NCI-H510A treated with DMSO at 0.1 percent for 48 hours (cell line): ENCODE measurements at regions not wholly inside any gene's neighbourhood (a gene's known extent, or its start where the extent isn't known, plus 50 kb on each side); places are given as distances from the start of the nearest gene placed in this dataset.

Experiments used
- DNase-seq: peaks from one replicate; lab custom pipeline; 2025; lab: John Stamatoyannopoulos, UW

DNA sequence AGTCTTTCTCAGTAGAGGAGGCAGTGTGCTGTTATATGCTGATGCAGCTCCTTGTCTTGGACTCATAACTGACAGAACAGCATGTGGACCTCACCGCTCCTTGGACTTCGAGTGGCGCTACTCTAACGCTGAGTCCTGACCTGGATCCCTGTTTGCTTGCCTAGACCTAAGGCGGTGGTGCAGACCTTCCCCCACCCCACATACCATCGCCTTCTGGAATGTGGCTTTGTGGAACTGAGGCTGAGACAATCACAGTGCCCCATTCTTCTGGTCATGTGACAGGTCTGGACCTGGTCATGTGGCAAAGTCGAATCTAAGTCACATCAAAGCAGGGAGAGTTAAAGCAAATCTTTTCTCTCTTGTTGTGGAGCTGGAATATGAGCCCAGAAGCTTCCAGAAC lies 190.7 kb upstream of the MKI67 start:
- no peak for DNase-seq

DNA sequence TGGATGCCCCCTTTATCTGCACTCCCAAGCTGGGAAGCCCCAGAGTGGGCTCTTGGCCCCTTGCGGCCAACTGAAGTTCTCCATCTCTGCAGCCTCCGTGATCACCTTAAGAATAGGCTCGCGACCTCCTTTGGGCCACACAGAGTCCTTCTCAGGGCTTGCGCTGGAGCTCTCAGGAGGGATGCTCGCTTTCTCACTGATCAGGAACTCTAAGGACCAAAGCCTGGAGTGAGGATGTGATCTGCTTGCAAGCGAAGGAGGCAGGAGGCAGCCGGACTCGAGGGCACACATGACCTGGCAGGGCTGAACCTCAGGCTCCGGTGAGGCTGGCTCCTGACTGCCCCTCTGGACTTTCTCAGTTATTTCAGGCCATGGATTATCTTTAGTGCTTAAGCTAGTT lies 192.1 kb upstream of the MKI67 start:
- DNase-seq = no peak

DNA sequence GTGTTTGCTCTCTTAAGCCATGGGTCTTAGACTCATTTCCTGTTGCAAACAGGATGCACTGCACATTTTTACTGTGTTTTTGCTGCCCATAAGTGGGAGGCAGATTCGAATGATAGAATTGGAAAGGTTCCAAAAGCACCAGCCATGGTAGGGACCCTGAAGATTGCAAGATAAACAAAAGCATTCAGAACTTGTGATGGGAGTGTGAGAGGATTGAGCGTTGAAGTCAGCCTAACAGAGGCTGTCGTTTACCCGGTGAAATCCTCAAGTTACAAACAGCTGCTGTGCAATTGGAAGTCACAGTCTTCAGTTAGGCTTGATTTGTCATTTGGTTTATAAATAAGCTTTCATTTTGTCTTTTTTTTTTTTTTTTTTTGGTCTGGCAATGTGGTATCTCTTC lies 192.7 kb upstream of the MKI67 start:
- no peak for DNase-seq

DNA sequence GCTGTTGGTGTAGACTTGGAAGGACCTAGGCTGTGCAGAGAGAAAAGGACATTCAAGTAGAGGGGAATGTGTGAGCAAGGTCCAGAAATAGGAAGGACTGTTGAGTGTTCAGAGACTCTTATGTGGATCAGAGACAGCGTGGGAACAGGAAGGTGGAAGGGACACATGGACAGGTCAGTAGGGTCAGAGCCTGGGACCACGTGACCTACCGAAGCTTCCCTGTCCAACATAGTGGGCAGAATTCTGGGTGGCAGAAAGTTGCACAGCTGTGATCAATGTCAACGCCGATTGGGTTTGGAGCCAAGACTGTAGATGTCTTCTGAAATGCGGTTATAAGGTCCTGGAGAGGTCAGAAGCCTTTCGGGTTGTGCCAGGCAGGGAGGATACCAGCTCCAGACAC lies 195.9 kb upstream of the MKI67 start:
- no peak for DNase-seq

DNA sequence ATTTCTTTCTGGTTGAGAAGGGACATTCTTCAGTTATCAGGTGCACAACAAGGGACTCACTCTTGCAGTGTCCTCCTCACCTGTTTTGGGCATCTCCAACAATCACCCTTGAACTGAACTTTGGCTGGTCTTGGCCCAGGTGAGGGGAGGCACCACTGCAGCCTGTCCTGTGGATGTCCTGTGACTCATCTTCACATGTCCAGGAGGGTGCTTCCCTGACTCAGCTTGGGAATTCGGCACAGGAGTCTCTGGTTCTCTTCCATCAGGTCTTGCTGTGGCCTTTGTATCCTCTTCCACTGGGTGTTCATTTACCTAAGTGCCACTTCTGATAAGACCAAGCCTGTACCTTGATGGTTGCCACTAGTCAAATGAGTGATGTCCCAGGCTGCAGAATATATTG lies 196.7 kb upstream of the MKI67 start:
- DNase-seq = no peak

DNA sequence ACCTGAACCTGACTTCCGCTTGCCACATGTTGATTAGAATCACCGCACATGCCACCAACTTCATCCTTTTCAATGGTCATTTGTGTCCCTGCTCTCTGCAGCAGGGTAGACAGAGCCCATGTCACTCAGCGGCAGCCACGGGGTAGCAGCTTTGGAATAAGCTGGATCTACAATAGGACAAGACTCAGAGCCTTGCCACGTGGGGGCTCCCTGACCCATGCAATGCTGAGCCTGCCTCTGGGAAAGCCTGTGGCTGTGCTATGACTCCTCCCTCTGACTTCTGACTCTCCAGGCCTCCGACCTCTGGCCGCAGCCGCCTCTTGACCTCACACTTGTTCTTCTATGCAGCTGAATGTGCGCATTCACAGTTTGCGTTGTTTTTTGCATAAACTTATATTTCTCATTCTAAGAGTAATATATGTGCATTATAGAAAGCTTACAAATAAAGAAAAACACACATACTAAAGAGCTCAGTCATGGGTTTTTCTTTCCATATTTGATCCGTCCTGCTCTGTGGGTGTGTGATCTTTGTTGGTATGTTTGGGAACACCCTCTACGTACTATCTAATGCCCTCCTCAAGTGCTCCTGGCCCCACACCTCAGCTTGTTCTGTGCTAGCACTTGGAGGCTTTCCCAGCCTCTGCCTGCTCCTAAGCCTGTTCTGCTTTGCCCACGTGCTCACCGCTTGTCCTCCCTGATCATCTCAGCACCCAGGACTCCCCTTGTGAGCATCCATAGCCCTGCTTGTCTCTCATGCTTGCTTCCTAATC lies 198.0 kb upstream of the MKI67 start:
- no peak for DNase-seq

DNA sequence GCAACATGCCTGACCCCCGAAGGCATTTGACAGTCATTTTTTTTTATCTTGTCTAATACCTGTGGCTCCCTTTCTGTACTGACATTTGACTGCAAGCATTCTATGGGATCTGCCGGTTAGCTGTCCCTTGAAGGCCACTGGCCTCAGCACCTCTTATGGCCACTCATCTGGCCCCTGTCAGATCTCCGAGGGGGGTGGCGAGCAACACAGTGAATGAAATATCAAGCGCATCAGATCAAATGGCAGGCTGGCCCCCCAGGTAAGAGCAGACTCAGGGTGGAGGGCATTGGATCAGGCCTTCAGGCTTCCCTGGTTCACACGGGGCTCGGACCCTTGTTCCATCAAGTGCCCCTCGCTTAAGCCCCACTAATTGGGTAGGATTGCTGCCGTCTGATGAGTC lies 199.6 kb upstream of the MKI67 start:
- no peak for DNase-seq

DNA sequence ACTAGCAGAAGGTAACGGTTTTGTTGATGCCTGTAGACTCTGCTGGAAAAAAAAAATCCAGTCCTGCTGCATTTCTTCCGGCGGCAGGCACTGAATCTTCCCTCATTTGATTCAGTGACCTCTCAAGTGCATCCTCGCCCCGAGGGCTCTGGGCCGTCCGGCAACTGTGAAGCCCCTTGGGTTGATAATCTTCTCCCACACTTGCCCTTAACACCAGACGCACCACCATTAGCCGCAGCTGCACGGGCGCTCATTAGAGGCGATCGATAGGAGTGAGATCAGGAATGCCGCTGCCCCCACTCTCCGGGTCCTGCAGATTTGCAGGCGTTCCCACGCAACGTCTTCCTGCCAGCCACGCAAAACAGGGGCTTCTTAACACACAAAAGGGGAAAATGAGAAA lies 200.0 kb upstream of the MKI67 start:
- DNase-seq = no peak

DNA sequence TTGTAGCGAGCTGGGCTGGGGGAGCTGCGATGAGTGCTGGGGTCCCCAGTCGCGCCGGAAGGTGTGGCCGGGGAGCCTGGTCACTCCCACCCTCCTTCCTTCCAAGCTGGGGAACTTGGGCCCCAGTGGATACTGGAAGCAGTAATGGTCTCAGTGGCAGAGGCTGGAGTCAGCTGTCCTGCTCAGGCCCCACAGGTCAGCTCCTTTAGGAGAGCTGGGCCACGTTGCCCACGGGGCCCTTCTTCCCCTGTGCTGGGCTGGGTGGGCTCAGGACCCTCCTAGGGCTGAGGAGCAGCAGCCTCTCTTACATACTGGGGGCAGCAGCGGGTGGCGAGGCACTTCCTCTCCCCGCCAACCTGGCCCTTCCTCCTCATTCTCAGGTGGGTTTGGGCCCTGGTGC lies 200.6 kb upstream of the MKI67 start:
- DNase-seq = no peak

DNA sequence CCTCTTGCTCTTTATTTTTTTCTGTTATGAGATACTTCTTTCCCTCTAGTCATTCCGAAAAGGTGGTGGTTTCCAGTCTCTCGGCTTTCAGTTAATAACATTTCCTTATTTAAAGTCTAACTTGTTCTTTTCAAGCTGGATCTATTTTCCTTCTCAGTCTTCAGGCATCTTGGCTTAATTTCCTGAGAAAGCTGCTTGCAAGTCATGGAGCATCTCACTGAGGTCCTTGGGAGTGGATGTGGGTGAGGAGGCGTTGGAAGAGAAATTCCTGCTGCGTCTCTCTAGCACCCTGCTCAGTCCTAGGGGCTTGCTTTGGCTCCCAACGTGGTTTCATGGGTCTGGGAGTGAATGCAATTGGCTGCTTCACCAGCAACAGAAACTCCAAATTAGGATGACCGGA lies 210.2 kb upstream of the MKI67 start:
- DNase-seq = no peak

DNA sequence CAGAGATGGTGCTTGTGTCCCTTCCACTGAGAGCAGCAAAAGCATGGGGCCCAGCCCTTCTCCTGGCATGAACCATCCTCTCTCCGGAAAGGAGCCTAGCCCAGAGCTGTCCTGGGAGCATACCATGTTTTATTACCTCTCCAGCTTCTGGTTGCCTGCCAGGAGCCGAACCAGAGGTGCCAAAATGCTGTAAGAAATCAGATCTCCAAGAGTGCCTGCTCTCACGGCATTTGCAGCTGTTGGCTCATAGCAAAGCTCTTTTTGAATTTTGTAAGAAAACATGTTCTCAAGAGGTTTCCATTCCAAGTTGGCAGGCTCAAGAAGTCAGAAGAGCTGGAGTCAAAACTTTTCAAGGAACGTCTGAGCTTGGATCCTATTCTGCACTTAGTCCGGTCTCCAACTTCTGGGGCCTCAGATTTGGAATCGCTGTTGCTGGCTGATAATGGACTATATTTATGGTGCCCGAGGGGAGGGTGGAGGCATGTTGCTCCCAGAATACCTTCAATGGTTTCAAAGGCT lies 211.7 kb upstream of the MKI67 start:
- DNase-seq = no peak

DNA sequence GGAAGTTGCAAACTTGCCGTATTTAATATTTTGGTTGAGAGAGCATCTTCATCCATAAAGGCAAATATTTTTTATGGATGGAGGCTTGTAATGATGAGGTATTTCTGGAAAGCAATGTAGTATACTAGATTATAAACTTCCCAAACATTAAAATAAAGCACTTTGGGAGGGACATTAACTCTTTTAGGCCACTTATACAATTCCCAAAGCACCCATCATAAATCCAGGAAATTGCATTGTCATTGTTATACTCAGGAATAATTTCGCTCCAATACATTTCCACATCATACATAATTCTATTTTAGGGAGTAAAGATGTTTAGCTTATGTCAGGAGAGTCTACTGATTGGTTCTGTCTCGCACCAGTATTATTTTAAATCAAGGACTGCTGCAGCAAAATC lies 212.7 kb upstream of the MKI67 start:
- DNase-seq = no peak

DNA sequence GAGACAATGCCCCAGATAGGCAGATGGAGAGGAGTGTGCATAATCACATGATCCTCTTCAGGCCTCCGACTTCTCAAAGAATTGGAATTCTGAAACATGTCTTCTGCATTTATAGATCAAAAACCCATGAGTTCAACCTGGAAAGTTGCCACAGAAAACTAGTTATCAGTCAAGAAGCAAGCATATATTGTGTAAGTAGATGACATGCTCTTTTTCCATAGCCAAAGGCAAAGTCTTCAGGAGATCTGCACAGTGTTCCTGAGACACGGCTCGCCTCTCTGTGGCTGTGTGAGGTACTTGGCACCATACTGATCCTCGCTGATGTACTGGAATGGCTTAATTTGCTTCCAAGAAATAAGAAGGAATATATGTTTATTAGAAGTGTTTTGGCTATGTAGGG lies 213.5 kb upstream of the MKI67 start:
- DNase-seq = no peak

DNA sequence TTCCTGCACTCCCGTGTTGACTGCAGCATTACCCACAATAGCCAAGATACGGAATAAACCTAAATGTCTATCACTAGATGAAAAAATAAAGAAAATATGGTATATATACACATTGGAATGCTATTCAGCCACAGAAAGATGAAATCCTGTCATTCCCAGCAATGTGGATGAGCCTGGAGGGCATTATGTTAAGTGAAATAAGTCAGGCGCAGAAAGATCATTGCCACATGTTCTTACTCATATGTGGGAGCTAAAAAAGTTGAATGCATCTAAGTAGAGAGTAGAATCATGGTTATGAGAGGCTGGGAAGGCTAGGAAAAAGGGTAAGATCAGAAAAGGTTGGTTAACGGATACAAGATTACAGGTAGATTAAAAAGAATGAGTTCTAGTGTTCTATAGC lies 219.1 kb upstream of the MKI67 start:
- DNase-seq = no peak

DNA sequence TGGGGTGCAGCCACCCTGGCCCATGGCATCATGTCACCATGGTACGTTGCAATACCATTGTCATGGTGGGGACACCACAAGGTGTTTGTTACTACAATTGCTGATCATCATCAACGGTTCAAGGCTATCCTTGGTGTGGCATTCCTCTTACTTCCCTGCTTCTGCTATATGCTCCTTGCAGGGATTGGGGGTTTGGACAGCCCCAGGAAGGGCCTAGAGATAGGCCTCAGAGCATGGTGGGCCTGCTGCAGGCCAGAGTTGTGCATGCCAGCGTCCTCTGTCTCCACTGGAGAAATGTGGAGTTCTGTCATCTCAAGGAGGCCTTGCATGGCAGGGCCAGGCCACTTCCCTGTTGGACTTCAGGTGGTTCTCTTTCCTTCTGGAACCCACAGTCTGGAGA lies 234.6 kb upstream of the MKI67 start:
- DNase-seq = no peak

DNA sequence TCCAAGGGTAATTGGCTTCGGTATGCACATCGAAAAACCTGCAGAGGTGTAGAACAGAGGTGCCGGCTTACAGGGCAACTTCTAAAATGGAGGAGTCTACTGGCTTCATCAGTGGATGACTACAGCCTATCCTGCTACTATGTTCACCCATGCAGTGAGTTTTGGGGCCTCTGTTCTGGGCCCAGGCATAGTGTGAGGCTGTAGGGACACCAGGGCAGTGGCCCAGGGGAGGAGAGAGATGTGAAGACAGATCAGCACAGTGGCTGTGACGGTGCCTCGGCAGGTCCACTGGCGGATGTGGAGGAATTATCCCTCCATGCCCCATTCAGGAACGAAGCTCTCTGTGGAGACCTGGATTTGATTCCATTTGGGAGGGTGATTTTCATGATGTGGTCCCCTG lies 235.3 kb upstream of the MKI67 start:
- no peak for DNase-seq

DNA sequence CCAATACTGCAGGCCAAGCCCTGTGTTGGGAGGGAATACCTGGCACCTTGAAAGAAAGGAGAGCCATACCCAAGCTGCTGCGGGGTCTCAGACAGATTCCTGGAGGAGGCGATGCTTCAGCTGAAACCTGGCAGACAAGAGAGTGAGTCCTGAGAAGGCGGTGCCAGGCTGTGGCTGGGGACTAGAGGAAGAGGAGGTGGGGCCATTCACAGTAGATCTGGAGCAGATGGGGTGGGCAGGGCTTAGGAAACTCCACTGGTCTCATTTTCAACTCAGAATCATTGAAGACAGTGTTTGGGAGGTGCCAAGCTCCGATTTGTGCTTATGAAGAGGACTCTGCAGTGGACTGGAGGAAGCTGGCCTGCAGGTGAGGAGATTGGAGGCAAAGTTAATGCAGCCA lies 236.3 kb upstream of the MKI67 start:
- DNase-seq = no peak

DNA sequence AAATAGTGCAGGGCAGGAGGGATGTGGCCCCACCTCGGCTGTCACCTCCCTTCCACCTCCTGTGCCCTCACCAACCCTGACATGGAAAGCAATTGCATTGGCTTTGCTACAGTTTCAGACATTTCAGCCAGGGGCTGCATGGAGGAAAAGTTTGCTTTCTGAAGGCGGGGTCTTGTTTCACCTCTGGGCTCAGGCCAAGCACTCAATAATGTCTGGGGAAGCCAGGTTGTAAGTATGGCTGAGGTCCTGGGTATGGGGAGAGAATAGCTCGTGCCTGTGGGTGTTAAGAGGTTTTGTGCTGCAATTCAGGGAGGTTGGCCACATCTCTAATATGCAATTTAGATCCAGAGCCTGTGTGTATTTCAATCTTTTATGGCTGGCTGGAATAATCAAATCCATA lies 238.4 kb upstream of the MKI67 start:
- DNase-seq = no peak

DNA sequence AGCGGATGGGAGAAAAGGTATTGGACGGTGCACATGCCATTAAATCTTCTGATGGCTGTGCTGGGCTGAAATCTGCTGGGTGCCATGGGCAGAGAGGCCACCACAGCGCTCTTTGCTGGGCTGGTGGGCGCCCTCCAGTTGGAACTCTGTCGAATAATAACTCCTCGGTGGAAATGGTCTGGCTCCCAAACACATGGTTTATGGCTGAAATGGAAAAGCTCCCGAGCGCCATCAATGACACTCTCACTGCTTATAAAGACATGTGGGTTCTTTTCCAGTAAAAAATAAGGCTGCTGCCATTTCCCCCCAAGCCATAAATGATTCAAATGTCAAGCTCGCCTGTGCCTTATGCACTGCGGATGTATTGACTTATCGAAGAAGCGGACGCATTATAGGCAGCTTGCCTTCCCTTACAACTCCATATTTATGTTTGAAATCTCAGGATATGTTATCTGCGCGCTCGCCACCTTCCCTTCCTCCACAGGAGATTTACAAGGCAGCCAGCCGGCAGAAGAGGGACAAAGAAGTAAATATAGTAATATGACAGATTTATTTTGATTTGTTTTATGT lies 239.0 kb upstream of the MKI67 start:
- DNase-seq = no peak

DNA sequence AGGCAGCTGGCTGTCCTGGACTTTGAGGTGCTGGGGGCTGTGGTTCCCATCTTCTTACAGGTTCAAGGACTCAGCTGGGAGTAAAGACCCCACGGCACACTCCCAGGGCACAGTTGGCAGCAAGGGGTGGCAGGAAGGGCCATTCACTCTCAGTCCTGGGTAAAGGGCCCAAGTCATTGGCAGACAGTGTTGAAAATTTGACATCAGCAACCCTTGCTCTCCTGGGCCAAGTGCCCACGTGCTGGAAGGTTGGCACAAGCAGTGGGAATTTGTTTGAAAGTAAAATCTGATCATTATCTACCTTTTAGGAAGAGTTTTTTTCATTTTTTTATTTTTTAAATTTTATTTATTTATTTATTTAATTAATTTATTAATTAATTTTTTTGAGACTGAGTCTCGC lies 241.6 kb upstream of the MKI67 start:
- no peak for DNase-seq

DNA sequence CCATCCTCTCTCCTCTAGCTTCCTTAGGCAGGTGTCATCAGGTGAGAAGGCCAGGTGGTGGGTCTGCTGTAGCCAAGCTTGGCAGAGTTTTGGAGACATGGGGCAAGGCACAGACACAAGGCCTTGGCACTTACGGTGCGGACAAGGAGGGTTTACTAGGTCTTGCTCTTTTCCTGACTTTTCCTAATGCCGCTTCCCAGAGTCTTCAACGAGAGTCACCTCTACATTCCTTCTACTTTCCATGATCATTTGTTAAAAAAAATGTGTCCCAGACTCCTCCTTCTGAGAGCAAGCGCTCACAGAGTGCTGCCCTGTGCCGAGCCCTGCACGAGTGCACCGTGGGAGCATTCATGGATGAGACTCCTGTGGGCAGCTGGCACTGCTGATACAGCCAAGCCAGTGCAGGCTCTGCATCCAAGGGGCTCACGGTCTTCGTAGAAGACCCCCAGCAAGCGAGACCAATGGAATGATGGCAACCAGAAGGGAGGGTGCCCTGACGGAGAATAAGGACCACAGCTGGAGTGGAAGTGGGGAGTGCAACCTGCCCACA lies 243.0 kb upstream of the MKI67 start:
- DNase-seq = no peak

DNA sequence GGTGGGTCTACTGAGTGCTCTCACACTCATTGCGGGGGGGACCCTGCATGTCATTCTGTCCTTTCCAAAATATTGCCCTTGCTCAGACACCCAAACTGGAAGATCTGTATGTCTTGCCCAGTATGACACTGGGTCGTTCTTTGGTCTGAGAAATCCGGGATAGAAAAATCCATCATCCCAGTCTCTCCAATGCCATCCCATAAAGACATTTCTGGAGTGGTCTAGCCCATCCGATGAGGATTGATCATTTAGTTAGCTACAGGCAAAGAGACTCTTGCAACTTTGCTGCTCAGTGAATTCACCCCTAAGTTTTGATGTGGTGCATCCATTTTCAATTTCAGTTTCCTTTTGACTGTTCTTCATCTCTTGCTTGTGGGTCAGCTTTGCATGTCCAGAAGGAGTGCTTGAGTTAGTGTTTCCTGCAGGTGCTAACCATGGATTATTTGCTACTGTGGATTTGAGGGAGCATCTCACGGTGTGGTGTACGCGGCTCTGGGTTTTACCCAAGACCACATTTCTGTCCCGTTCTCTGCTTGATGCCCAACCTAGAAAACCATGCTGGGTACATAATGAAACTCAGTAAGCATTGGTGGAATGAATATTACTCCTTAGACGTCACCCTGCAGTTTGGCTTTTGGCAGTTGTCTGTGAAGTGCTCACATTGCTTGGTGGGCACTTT lies 247.0 kb upstream of the MKI67 start:
- DNase-seq = no peak

DNA sequence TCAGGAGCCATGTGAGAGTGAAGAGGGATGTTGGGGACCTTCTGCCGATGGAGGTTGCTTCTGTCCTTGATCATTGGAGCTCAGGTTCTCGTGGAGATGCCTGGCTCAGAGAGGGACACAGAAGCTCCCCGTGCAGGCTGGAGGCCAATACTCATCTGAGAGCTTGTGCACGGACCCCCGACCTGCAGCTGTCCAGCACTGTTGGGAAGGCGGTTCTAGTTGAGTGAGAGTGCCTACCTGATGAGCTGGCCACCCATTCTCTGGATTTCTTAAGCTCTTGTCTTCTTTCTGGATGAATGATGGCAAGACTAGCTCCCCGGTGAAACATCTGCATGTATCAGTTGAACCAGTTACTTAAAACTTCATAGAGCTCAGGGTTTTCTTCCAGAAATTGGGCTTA lies 247.6 kb upstream of the MKI67 start:
- no peak for DNase-seq
